ENCODE measurements at regions not wholly inside any gene's neighbourhood (a gene's known extent, or its start where the extent isn't known, plus 50 kb on each side); places are given as distances from the start of the nearest gene placed in this dataset.
"Not testable (repeated sequence)": the region's sequence is repeated elsewhere in the genome, so short reads cannot be mapped to it uniquely, and the experiment has no call there.

DNA sequence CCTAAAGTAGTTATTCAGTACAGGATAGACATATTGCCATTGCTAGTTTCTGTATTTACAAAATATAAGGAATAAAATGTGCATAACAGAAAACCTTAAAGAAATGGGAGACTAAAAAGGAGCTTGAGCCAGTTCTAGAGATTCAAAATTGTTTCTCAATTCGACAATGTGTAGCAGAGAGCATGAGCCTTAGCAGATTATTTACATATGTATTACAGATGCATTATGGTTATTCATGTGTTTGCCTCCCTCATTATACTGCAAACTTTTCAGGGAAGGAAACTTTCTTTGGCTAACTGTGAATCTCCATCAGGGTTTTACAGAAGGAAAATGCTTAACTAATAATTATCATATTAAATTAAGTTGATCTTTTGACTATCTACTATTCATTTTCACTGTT lies 854.4 kb upstream of the SLC39A10 start:
- no peak for DNase-seq (ENCODE audit: low spot score)
- no peak for ATAC-seq (ENCODE audit: low FRiP score)
- TF ChIP-seq, protein P1, sequence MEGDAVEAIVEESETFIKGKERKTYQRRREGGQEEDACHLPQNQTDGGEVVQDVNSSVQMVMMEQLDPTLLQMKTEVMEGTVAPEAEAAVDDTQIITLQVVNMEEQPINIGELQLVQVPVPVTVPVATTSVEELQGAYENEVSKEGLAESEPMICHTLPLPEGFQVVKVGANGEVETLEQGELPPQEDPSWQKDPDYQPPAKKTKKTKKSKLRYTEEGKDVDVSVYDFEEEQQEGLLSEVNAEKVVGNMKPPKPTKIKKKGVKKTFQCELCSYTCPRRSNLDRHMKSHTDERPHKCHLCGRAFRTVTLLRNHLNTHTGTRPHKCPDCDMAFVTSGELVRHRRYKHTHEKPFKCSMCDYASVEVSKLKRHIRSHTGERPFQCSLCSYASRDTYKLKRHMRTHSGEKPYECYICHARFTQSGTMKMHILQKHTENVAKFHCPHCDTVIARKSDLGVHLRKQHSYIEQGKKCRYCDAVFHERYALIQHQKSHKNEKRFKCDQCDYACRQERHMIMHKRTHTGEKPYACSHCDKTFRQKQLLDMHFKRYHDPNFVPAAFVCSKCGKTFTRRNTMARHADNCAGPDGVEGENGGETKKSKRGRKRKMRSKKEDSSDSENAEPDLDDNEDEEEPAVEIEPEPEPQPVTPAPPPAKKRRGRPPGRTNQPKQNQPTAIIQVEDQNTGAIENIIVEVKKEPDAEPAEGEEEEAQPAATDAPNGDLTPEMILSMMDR (IDR thresholded peaks at IDR 0.05), result no peak

DNA sequence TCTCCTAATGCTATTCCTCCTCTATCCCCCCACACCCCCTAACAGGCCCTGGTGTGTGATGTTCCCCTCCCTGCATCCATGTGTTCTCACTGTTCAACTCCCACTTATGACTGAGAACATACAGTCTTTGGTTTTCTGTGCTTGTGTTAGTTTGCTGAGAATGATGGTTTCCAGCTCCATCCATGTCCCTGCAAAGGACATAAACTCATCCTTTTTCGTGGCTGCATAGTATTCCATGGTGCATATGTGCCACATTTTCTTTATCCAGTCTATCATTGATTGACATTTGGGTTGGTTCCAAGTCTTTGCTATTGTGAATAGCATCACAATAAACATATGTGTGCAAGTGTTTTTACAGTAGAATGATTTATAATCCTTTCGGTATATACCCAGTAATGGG lies 870.0 kb upstream of the SLC39A10 start:
- DNase-seq (ENCODE audit: low spot score); ATAC-seq (ENCODE audit: low FRiP score): not testable (repeated sequence)

DNA sequence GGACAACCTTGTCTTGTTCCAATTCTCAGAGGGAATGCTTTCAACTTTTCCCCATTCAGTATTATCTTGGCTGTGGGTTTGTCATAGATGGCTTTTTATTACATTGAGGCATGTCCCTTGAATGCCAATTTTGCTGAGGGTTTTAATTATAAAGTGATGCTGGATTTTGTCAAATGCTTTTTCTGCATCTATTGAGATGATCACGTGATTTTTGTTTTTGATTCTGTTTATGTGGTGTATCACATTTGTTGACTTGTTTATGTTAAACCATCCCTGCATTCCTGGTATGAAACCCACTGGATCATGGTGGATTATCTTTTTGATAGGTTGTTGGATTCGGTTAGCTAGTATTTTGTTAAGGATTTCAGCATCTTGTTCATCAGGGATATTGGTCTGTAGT lies 885.6 kb upstream of the SLC39A10 start:
- not testable (repeated sequence) for DNase-seq (ENCODE audit: low spot score); ATAC-seq (ENCODE audit: low FRiP score)

DNA sequence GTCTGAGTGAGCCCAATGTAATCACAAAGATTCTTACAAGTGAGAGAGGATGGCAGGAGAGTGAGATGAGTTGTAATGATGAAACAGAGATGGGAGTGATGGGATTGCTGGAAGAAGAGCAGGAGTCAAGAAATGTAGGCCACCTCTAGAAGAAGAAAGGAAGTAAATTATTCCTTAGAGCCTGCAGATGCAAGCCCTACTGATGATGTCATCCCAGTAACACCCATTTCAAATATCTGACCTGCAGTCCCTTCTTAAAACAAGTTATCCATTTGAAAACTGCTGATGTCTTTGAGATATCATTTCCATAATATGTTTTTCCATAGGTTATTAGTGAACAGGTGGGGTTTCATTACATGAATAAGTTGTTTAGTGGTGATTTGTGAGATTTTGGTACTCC lies 888.0 kb upstream of the SLC39A10 start:
- DNase-seq (ENCODE audit: low spot score), result no peak
- TF ChIP-seq, protein P1 (IDR thresholded peaks at IDR 0.05), result no peak
- no peak for ATAC-seq (ENCODE audit: low FRiP score)

DNA sequence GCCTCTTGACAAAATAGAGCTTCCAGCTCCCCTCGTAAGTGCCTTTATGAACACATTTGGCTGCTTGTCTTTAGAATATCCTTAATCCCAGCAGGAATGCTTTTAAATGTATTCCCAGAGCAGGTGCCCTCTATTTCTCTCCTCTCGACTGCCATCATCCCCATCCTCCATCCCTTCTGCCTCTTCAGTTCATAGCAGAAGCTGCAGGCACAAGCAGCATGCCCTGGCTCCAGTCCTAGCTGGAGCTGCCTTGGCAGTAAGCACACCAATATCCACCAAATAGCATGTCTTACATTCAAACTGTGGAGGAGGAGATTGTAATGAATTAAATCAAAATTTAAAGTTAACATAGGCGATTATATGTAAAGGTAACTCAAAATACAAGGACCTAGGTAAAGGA lies 891.3 kb upstream of the SLC39A10 start:
- TF ChIP-seq, protein P1 (IDR thresholded peaks at IDR 0.05), result no peak
- DNase-seq (ENCODE audit: low spot score), result no peak
- no peak for ATAC-seq (ENCODE audit: low FRiP score)

DNA sequence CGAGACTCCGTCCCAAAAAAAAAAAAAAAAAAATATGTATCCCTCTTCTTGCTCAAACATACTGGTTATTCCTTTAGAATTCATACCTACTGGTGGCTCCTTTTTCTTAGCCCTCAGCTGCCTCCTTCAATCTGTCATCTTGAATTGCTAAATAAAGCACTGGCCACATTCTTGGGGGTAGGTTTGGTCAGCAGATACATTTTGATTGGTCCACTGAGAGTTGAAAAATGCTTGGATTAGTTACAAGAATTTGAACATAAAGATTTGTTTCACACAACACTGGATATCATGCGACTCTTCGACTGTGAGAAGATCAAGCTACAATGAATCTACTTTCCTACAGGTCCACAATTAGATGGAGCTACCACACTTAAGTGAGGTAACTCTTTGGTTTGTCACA lies 906.1 kb upstream of the SLC39A10 start:
- no peak for DNase-seq (ENCODE audit: low spot score)
- TF ChIP-seq, protein P1 (IDR thresholded peaks at IDR 0.05), result no peak
- ATAC-seq (ENCODE audit: low FRiP score), result no peak

DNA sequence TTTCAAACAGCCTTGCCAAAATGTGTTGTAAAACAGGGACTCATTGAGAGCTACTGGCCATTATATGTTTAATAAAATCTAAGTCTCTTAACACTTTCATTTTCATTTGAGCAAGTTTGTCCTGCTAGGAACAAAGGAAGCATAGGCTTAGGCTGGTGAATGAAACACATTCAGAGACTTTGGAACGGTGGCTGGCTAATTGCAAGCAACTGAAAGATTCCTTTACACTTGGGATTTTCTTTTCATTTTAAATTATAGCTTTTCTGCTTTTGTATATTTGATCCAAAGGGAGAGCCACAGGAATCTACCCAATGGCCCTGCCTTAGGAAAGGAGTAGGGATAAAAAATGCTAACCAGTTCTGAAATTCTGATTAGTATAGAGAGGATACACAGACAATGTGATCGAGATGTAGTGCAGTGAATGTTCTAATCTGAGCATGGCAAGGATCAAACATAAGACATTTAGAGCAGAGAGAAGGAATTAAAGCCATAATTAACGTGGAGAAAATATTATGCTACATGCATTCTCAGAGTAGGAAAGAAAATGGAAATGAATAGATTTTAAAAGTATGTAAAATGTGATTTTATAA lies 911.4 kb upstream of the SLC39A10 start:
- ATAC-seq (ENCODE audit: low FRiP score), result no peak
- no peak for DNase-seq (ENCODE audit: low spot score)
- TF ChIP-seq, protein P1 (IDR thresholded peaks at IDR 0.05), result no peak

DNA sequence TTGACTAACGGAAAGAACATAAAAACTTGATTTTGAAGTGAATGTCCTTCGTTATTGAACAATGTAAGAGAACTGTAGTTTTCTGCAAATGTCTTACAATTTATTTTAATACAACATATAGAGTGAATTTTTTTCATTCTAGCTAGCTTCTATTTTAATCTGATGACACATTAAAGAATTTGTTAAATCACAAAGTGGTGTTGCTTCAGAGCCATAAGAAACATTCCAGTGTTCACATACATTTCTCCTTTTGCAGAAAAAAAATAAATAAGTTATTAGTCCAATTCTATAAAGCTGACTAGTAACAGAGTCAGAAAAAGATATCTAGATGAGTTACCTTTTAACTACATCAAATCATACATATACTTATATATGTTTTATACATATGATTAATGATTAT lies 914.3 kb upstream of the SLC39A10 start:
- ATAC-seq (ENCODE audit: low FRiP score) (no peak), DNase-seq (ENCODE audit: low spot score) (no peak)
- TF ChIP-seq, protein P1 (IDR thresholded peaks at IDR 0.05), result no peak

Data from omental fat pad (tissue), 3 donors.